ENCODE measurements at regions not wholly inside any gene's neighbourhood (a gene's known extent, or its start where the extent isn't known, plus 50 kb on each side); places are given as distances from the start of the nearest gene placed in this dataset.

DNA sequence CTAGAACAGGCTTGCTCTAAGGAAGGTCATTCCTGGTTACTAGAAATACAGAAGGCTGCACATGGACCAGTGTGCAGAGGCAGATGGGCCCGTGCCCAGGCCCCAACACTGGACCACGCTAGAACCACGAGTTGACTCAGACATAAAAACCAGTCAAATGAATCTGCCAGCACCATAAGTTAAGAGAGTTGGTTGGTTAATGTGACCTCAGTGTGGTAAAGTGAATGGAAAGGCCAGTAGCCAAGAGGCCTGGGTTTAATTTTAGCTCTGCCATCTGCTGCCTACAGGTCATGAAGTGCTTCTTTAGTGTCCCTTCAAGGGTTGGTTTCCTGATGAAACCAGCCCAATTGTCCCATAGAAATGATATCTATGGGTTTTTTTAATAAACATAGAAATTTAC is 329.6 kb upstream of the NRP1 start:
- TF ChIP-seq, protein P1, sequence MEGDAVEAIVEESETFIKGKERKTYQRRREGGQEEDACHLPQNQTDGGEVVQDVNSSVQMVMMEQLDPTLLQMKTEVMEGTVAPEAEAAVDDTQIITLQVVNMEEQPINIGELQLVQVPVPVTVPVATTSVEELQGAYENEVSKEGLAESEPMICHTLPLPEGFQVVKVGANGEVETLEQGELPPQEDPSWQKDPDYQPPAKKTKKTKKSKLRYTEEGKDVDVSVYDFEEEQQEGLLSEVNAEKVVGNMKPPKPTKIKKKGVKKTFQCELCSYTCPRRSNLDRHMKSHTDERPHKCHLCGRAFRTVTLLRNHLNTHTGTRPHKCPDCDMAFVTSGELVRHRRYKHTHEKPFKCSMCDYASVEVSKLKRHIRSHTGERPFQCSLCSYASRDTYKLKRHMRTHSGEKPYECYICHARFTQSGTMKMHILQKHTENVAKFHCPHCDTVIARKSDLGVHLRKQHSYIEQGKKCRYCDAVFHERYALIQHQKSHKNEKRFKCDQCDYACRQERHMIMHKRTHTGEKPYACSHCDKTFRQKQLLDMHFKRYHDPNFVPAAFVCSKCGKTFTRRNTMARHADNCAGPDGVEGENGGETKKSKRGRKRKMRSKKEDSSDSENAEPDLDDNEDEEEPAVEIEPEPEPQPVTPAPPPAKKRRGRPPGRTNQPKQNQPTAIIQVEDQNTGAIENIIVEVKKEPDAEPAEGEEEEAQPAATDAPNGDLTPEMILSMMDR (IDR thresholded peaks at IDR 0.05; ENCODE audit: low read depth, low read length, poor library complexity, severe bottlenecking): no peak
- no peak for TF ChIP-seq EZH2phosphoT487 (IDR thresholded peaks at IDR 0.05; ENCODE audit: borderline replicate concordance, low read length)
